ENCODE measurements at regions not wholly inside any gene's neighbourhood (a gene's known extent, or its start where the extent isn't known, plus 50 kb on each side); places are given as distances from the start of the nearest gene placed in this dataset.

- TF ChIP-seq EZH2 (IDR thresholded peaks at IDR 0.05; ENCODE audit: low read depth) (no peak), CTCF (conservative IDR thresholded peaks at IDR 0.05) (no peak)
Measured at GRCh38 chr1:105492921-105493320, 1563.6 kb upstream of the PRMT6 start.

Measured in PC-9 (cell line).